H9 (cell line): ENCODE measurements at regions not wholly inside any gene's neighbourhood (a gene's known extent, or its start where the extent isn't known, plus 50 kb on each side); places are given as distances from the start of the nearest gene placed in this dataset.

Source experiments
- DNase-seq: peaks from one replicate; pipeline ENCODE4 v3.0.0-alpha.2; 2017
- H2AFZ ChIP-seq: one replicate; pipeline ENCODE4 v1.6.1; 2013; ENCODE audit warnings: mild to moderate bottlenecking, low read length, control low read depth, moderate library complexity
- H2AK5ac ChIP-seq: 2 replicates; pipeline ENCODE4 v1.6.1; 2013; ENCODE audit warnings: low read length, control low read depth, mixed read lengths; ENCODE audit not compliant: insufficient read length
- H2BK120ac ChIP-seq: one replicate; pipeline ENCODE4 v1.6.1; 2013; ENCODE audit warnings: low read depth, mild to moderate bottlenecking, low read length, control low read depth, inconsistent platforms; ENCODE audit not compliant: poor library complexity, severe bottlenecking
- H2BK12ac ChIP-seq: 2 replicates; pipeline ENCODE4 v1.6.1; 2013; ENCODE audit warnings: low read length, control low read depth, mixed read lengths, low read depth; ENCODE audit not compliant: insufficient read length
- H2BK15ac ChIP-seq: 2 replicates; pipeline ENCODE4 v1.6.1; 2013; ENCODE audit warnings: low read depth, low read length, control low read depth
- H2BK20ac ChIP-seq: one replicate; pipeline ENCODE4 v1.6.1; 2013; ENCODE audit warnings: low read depth, mild to moderate bottlenecking, low read length, control low read depth, inconsistent platforms; ENCODE audit not compliant: poor library complexity, severe bottlenecking
- H2BK5ac ChIP-seq: 2 replicates; pipeline ENCODE4 v1.6.1; 2013; ENCODE audit warnings: low read length, control low read depth, mixed read lengths; ENCODE audit not compliant: insufficient read length
- H3K14ac ChIP-seq: 2 replicates; pipeline ENCODE4 v1.6.1; 2013; ENCODE audit warnings: low read length, control low read depth; ENCODE audit not compliant: insufficient read depth
- H3K18ac ChIP-seq: 2 replicates; pipeline ENCODE4 v1.6.1; 2013; ENCODE audit warnings: low read depth, mild to moderate bottlenecking, mixed read lengths, low read length, control low read depth; ENCODE audit not compliant: insufficient read length
- H3K23ac ChIP-seq: 2 replicates; pipeline ENCODE4 v1.6.1; 2013; ENCODE audit warnings: low read length, control low read depth, mixed read lengths, low read depth; ENCODE audit not compliant: insufficient read length
- H3K23me2 ChIP-seq: 2 replicates; pipeline ENCODE4 v1.6.1; 2013; ENCODE audit warnings: low read depth, mild to moderate bottlenecking, mixed read lengths, low read length, control low read depth; ENCODE audit not compliant: insufficient read length, poor library complexity, severe bottlenecking
- H3K27ac ChIP-seq: 2 replicates; pipeline ENCODE4 v1.5.1; 2013; ENCODE audit warnings: low read length, control low read depth, mixed read lengths, low read depth; ENCODE audit not compliant: insufficient read length
- H3K27me3 ChIP-seq: 2 replicates; pipeline ENCODE4 v1.6.1; 2013; ENCODE audit warnings: low read length, control low read depth, inconsistent platforms; ENCODE audit not compliant: insufficient read depth
- H3K4ac ChIP-seq: 2 replicates; pipeline ENCODE4 v1.6.1; 2013; ENCODE audit warnings: low read depth, mild to moderate bottlenecking, control low read depth, inconsistent platforms, low read length, moderate library complexity
- H3K4me1 ChIP-seq: 2 replicates; pipeline ENCODE4 v1.6.1; 2013; ENCODE audit warnings: low read length, control low read depth, inconsistent platforms; ENCODE audit not compliant: insufficient read depth
- H3K4me2 ChIP-seq: 2 replicates; pipeline ENCODE4 v1.6.1; 2013; ENCODE audit warnings: low read length, control low read depth, mixed read lengths; ENCODE audit not compliant: insufficient read length, insufficient read depth
- H3K56ac ChIP-seq: 2 replicates; pipeline ENCODE4 v1.6.1; 2013; ENCODE audit warnings: low read depth, mild to moderate bottlenecking, mixed read lengths, low read length, control low read depth; ENCODE audit not compliant: insufficient read length
- H3K79me1 ChIP-seq: 2 replicates; pipeline ENCODE4 v1.6.1; 2013; ENCODE audit warnings: low read depth, mild to moderate bottlenecking, moderate library complexity, low read length, control low read depth, inconsistent platforms; ENCODE audit not compliant: insufficient read depth, poor library complexity, severe bottlenecking
- H3K79me2 ChIP-seq: 2 replicates; pipeline ENCODE4 v1.6.1; 2013; ENCODE audit warnings: low read length, control low read depth, inconsistent platforms; ENCODE audit not compliant: insufficient read depth
- H3K9ac ChIP-seq: 2 replicates; pipeline ENCODE4 v1.6.1; 2013; ENCODE audit warnings: low read length, control low read depth, mixed read lengths; ENCODE audit not compliant: insufficient read length; ENCODE audit errors: extremely low read depth
- H3K9me3 ChIP-seq: one replicate; pipeline ENCODE4 v1.6.1; 2013; ENCODE audit warnings: low read depth, low read length, inconsistent platforms; ENCODE audit not compliant: control insufficient read depth
- H3T11ph ChIP-seq: one replicate; pipeline ENCODE4 v1.6.1; 2013; ENCODE audit warnings: mild to moderate bottlenecking, low read length, control low read depth, inconsistent platforms
- H4K20me1 ChIP-seq: one replicate; pipeline ENCODE4 v1.6.1; 2013; ENCODE audit not compliant: control insufficient read depth, insufficient read length, insufficient read depth
- H4K5ac ChIP-seq: 2 replicates; pipeline ENCODE4 v1.6.1; 2013; ENCODE audit warnings: low read depth, mild to moderate bottlenecking, mixed read lengths, low read length, control low read depth; ENCODE audit not compliant: insufficient read length
- H4K8ac ChIP-seq: replicated peaks from 2 replicates; pipeline ENCODE4 v1.6.1; 2013; ENCODE audit warnings: low read length, control low read depth, mixed read lengths, low read depth; ENCODE audit not compliant: insufficient read length
- H4K91ac ChIP-seq: 2 replicates; pipeline ENCODE4 v1.6.1; 2013; ENCODE audit warnings: low read depth, mild to moderate bottlenecking, moderate library complexity, mixed read lengths, low read length, control low read depth; ENCODE audit not compliant: insufficient read length
- H3K27ac Mint-ChIP-seq, 3 experiments: 2 replicates in 2 of 3; 3 replicates in 1 of 3; pipeline ENCODE4 v1.8.0; 2020 to 2021; ENCODE audit warnings: mixed read lengths in 3 of 3, mild to moderate bottlenecking in 1 of 3, moderate library complexity in 1 of 3
- H3K27me3 Mint-ChIP-seq: 2 replicates; pipeline ENCODE4 v1.8.0; 2021; ENCODE audit warnings: low read depth, mild to moderate bottlenecking, moderate library complexity, mixed read lengths
- H3K36me3 Mint-ChIP-seq, 3 experiments: 2 replicates in 2 of 3; 3 replicates in 1 of 3; pipeline ENCODE4 v1.8.0; 2020 to 2021; ENCODE audit warnings: low read depth in 3 of 3, mixed read lengths in 3 of 3; ENCODE audit not compliant: insufficient read depth in 1 of 3
- H3K4me1 Mint-ChIP-seq, 2 experiments: 2 replicates each; pipeline ENCODE4 v1.8.0; 2020; ENCODE audit warnings: mixed read lengths in 2 of 2
- H3K4me3 Mint-ChIP-seq, 2 experiments: 2 replicates in 1 of 2; 3 replicates in 1 of 2; pipeline ENCODE4 v1.8.0; 2020 to 2021; ENCODE audit warnings: mild to moderate bottlenecking in 2 of 2, mixed read lengths in 2 of 2, moderate library complexity in 1 of 2
- H3K9me3 Mint-ChIP-seq, 2 experiments: 2 replicates in 1 of 2; 3 replicates in 1 of 2; pipeline ENCODE4 v1.8.0; 2020; ENCODE audit warnings: mild to moderate bottlenecking in 2 of 2, mixed read lengths in 2 of 2, moderate library complexity in 1 of 2
- WGBS: extraction: QIAGEN DNeasy Blood & Tissue Kit; methylation state at CpG from one replicate; pipeline ENCODE4 v1.1.7; 2013; ENCODE audit warnings: missing lambda C conversion rate, low lambda C conversion rate, mixed read lengths; ENCODE audit not compliant: insufficient read length; ENCODE audit errors: extremely low coverage; 5-methylcytosine and 5-hydroxymethylcytosine counted together
- TF ChIP-seq, protein P1 (sequence below): fragments of 200-600 bp; sonication (generic); conservative IDR thresholded peaks from 3 replicates; pipeline ENCODE4 v1.8.0; 2021; ENCODE audit warnings: antibody characterized with exemption, mild to moderate bottlenecking

DNA sequence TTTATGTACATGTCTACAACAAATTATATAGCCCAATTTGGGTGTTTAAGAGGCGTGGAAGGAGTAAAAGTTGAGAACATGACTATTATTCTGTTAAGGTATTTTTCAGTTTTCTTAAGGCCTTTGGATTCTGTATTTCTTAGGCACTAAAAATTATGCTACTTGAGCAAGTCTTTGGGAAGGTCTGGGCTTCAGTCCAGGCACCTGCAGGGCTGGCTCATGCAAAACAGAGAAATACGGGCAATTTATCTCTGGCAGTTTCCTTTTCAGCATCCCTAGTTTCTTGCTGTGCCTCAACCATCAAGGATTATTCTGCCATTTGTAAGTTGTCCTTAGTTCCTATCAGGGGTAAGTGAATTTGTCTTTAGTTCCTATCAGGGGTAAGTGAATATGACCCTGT lies 358.8 kb upstream of the B3GALT2 start:
- no peak for DNase-seq
- Histone ChIP-seq H3K23me2 (no peaks in the 10 kb centered on the region), H4K91ac (no peak overlapping the region), H2BK120ac (no peak overlapping the region), H3K79me1 (no peaks in the 10 kb centered on the region), H3K9me3 (no peaks in the 10 kb centered on the region), H4K8ac (no peak overlapping the region), H4K5ac (no peak overlapping the region), H2BK15ac (no peak overlapping the region), H2BK5ac (no peak overlapping the region), H3K18ac (no peak overlapping the region), H2BK12ac (no peak overlapping the region), H3K4me1 (peaks cover 4% of the 10 kb centered on the region; the same call in 1 of the 2 replicates), H3K9ac (no peak overlapping the region), H4K20me1 (no peaks in the 10 kb centered on the region), H3K27me3 (no peaks in the 10 kb centered on the region), H3K4ac (no peak overlapping the region), H3K56ac (no peak overlapping the region), H2AFZ (no peak overlapping the region), H2AK5ac (no peak overlapping the region), H3T11ph (no peak overlapping the region), H3K27ac (no peak overlapping the region), H3K4me2 (no peak overlapping the region), H2BK20ac (no peak overlapping the region), H3K23ac (no peak overlapping the region), H3K14ac (no peak overlapping the region), H3K79me2 (no peaks in the 10 kb centered on the region)
- no CpG with 5 or more reads among the region's 2 CpGs for WGBS
- no peak overlapping the region for H3K4me3 Mint-ChIP-seq
- H3K27me3 Mint-ChIP-seq: no peaks in the 10 kb centered on the region
- no peaks in the 10 kb centered on the region for H3K36me3 Mint-ChIP-seq
- no peaks in the 10 kb centered on the region for H3K9me3 Mint-ChIP-seq
- peaks cover 12 to 15% of the 10 kb centered on the region in 2 experiments for H3K4me1 Mint-ChIP-seq
- TF ChIP-seq, protein P1, sequence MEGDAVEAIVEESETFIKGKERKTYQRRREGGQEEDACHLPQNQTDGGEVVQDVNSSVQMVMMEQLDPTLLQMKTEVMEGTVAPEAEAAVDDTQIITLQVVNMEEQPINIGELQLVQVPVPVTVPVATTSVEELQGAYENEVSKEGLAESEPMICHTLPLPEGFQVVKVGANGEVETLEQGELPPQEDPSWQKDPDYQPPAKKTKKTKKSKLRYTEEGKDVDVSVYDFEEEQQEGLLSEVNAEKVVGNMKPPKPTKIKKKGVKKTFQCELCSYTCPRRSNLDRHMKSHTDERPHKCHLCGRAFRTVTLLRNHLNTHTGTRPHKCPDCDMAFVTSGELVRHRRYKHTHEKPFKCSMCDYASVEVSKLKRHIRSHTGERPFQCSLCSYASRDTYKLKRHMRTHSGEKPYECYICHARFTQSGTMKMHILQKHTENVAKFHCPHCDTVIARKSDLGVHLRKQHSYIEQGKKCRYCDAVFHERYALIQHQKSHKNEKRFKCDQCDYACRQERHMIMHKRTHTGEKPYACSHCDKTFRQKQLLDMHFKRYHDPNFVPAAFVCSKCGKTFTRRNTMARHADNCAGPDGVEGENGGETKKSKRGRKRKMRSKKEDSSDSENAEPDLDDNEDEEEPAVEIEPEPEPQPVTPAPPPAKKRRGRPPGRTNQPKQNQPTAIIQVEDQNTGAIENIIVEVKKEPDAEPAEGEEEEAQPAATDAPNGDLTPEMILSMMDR: no peak
- H3K27ac Mint-ChIP-seq: no peak overlapping the region
